ENCODE measurements at regions not wholly inside any gene's neighbourhood (a gene's known extent, or its start where the extent isn't known, plus 50 kb on each side); places are given as distances from the start of the nearest gene placed in this dataset.

DNA sequence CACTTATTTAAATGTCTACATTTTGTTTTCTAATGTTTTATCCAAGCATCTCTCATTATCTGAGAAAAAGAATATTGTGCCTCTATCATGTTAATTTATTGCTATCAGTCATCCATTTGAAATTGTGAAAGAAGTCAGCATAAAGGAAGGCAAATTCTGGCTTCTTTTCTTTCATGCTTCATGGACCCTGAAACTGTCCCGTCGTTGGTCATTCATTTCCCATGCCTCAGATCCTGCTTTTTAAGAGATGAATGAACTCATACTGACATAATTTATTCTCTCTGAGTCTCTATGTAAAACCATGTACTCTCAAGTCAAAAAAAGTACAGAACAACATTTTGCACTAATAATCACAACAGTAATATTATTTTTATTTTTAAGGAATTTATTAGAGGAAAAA is 2512.0 kb downstream of the PCDH9 start:
- TF ChIP-seq EZH2 (IDR thresholded peaks at IDR 0.05): no peak
- no peak for TF ChIP-seq POLR2AphosphoS5 (IDR thresholded peaks at IDR 0.05; ENCODE audit: borderline replicate concordance, low read depth, low read length)
